ENCODE measurements at regions not wholly inside any gene's neighbourhood (a gene's known extent, or its start where the extent isn't known, plus 50 kb on each side); places are given as distances from the start of the nearest gene placed in this dataset.
"Not testable (repeated sequence)": the region's sequence is repeated elsewhere in the genome, so short reads cannot be mapped to it uniquely, and the experiment has no call there.

GRCh38 chr12:9331218-9331626 lies 123.0 kb upstream of the PZP start:
- peaks cover 0 to 5% of the 10 kb centered on the region in 2 donors for H3K9me3 ChIP-seq
- peak; percentile 39 to 58 for DNase-seq (ENCODE audit: low spot score in 2 of 2)
- no peaks in the 10 kb centered on the region for H3K36me3 ChIP-seq
- no peaks in the 10 kb centered on the region for H3K4me1 ChIP-seq
- no peaks in the 10 kb centered on the region for H3K27me3 ChIP-seq
- intact Hi-C loops (cut with DNase I; ENCODE audit: low total_unique reads), result no loop called here
- no peak overlapping the region for H3K27ac ChIP-seq
- H3K4me3 ChIP-seq, result no peak overlapping the region
- peak; percentile 42 to 81 (median 77) for TF ChIP-seq CTCF (IDR thresholded peaks at IDR 0.05)
- TF ChIP-seq POLR2AphosphoS5 (IDR thresholded peaks at IDR 0.05), result no peak
- no peak for TF ChIP-seq POLR2A (IDR thresholded peaks at IDR 0.05)

- intact Hi-C loops (cut with DNase I; ENCODE audit: low total_unique reads), result no loop called here
- DNase-seq (ENCODE audit: low spot score in 2 of 2), result no peak
- no peak overlapping the region for H3K27ac ChIP-seq
- H3K4me1 ChIP-seq, result no peaks in the 10 kb centered on the region
- no peaks in the 10 kb centered on the region for H3K9me3 ChIP-seq
- H3K27me3 ChIP-seq, result no peaks in the 10 kb centered on the region
- H3K36me3 ChIP-seq, result no peaks in the 10 kb centered on the region
- no peak overlapping the region for H3K4me3 ChIP-seq
- TF ChIP-seq POLR2A (IDR thresholded peaks at IDR 0.05), result no peak
- TF ChIP-seq CTCF (IDR thresholded peaks at IDR 0.05), result no peak
- no peak for TF ChIP-seq POLR2AphosphoS5 (IDR thresholded peaks at IDR 0.05)
Measured at GRCh38 chr12:9329019-9329418, 120.8 kb upstream of the PZP start.

DNA sequence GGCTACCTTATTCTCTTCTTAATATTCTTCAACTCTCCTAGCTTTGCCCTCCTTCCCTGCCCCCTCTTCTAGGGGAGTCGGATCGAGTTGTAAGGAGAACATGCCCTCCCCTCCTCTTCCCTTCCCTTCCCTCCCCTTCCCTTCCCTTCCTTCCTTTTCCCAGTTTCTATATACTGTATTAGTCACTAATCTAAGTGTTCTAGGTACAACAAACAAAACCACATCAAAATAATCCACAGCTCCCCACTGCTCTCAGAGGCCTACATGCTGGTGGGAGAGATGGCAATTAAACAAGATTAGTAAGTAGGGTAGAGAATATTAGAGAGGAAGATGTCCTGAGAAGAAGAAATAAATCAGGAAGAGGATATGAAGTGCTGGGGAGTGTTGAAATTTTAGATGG lies 119.9 kb upstream of the PZP start:
- H3K36me3 ChIP-seq, result no peaks in the 10 kb centered on the region
- no peaks in the 10 kb centered on the region for H3K4me1 ChIP-seq
- H3K4me3 ChIP-seq, result no peak overlapping the region
- TF ChIP-seq POLR2A (IDR thresholded peaks at IDR 0.05) (no peak), CTCF (IDR thresholded peaks at IDR 0.05) (no peak), POLR2AphosphoS5 (IDR thresholded peaks at IDR 0.05) (no peak)
- no peaks in the 10 kb centered on the region for H3K9me3 ChIP-seq
- H3K27ac ChIP-seq, result no peak overlapping the region
- intact Hi-C loops (cut with DNase I; ENCODE audit: low total_unique reads), result no loop called here
- no peak for DNase-seq (ENCODE audit: low spot score in 2 of 2)
- H3K27me3 ChIP-seq, result no peaks in the 10 kb centered on the region

GRCh38 chr12:9327320-9327719 lies 119.1 kb upstream of the PZP start:
- no peak overlapping the region for H3K27ac ChIP-seq
- intact Hi-C loops (cut with DNase I; ENCODE audit: low total_unique reads), result no loop called here
- TF ChIP-seq POLR2AphosphoS5 (IDR thresholded peaks at IDR 0.05) (no peak), POLR2A (IDR thresholded peaks at IDR 0.05) (no peak), CTCF (IDR thresholded peaks at IDR 0.05) (no peak)
- H3K27me3 ChIP-seq, result no peaks in the 10 kb centered on the region
- H3K4me1 ChIP-seq, result no peaks in the 10 kb centered on the region
- DNase-seq (ENCODE audit: low spot score in 2 of 2), result no peak
- H3K9me3 ChIP-seq, result no peaks in the 10 kb centered on the region
- no peaks in the 10 kb centered on the region for H3K36me3 ChIP-seq
- H3K4me3 ChIP-seq, result no peak overlapping the region

DNA sequence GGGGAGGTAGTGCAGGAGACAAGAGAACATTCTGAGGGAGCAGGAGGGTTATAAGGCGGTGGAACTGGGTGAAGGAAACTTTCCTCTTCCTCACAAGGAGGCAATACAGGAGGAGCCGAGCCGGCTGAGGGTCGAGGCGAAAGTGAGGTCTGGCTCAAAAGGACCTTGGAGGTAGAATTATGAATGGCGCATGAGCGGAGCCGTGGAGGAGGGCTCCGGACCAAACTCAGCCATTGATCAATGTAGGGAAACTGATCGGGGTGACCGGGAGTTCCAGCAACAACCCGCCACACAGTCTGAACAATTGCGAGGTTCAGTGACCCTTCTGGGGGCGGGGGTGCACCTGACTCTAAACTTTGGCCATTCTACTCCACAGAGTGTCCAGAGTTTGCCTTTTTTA lies 118.7 kb upstream of the PZP start:
- H3K4me1 ChIP-seq; H3K4me3 ChIP-seq; H3K36me3 ChIP-seq; H3K27ac ChIP-seq; intact Hi-C loops (cut with DNase I; ENCODE audit: low total_unique reads); DNase-seq (ENCODE audit: low spot score in 2 of 2); H3K9me3 ChIP-seq; H3K27me3 ChIP-seq: not testable (repeated sequence)

DNA sequence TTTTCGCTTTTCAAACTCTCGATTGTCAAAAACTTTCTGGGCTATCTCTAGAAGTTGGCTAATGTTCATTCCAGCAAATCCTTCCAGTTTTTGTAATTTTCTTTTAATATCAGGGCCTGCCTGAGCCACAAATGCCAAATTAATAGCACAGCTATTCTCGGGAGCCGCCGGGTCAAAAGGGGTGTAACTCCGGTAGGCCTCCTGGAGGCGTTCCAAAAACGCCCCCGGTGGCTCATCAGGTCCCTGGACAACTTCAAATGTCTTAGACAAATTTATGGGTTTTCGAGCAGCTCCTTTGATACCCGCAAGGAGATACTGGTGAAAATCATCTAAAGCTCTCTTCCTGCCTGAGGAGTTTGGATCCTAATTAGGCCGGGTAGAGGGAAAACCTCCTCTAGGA lies 117.9 kb upstream of the PZP start:
- intact Hi-C loops (cut with DNase I; ENCODE audit: low total_unique reads), result no loop called here
- Histone ChIP-seq H3K4me3 (no peak overlapping the region), H3K27ac (no peak overlapping the region), H3K36me3 (no peaks in the 10 kb centered on the region), H3K4me1 (no peaks in the 10 kb centered on the region), H3K9me3 (no peaks in the 10 kb centered on the region), H3K27me3 (no peaks in the 10 kb centered on the region)
- DNase-seq (ENCODE audit: low spot score in 2 of 2), result no peak
- TF ChIP-seq CTCF (IDR thresholded peaks at IDR 0.05) (no peak), POLR2AphosphoS5 (IDR thresholded peaks at IDR 0.05) (no peak), POLR2A (IDR thresholded peaks at IDR 0.05) (no peak)
